Right lobe of liver (tissue), 4 donors: ENCODE measurements at regions not wholly inside any gene's neighbourhood (a gene's known extent, or its start where the extent isn't known, plus 50 kb on each side); places are given as distances from the start of the nearest gene placed in this dataset.

Source experiments
- CTCF ChIP-seq, 4 donors: fragments of 200-600 bp in 3 of 4; fragments of 450-650 bp in 1 of 4; IDR thresholded peaks; one replicate each; pipeline versions ENCODE4 v1.5.1 to v1.8.0; 2016 to 2022; ENCODE audit warnings: antibody characterized with exemption in 4 of 4, mild to moderate bottlenecking in 2 of 4
- POLR2A ChIP-seq: fragments of 450-650 bp; IDR thresholded peaks from one replicate; pipeline ENCODE4 v1.6.1; 2017; ENCODE audit warnings: antibody characterized with exemption, mild to moderate bottlenecking
- donor health status: DM: no; HTN: no; CAD: no.
- donor health status: DM: no; HTN: no; CAD: no.
- donor health status: DM: no; HTN: yes; CAD: no.

GRCh38 chr13:85163063-85163462 lies 636.2 kb downstream of the SLITRK6 start:
- TF ChIP-seq CTCF (IDR thresholded peaks at IDR 0.05) (no peak), POLR2A (no peak)
